Body of pancreas (tissue), 4 donors: ENCODE measurements at regions not wholly inside any gene's neighbourhood (a gene's known extent, or its start where the extent isn't known, plus 50 kb on each side); places are given as distances from the start of the nearest gene placed in this dataset.

Source experiments
- CTCF ChIP-seq, 7 experiments: fragments of 450-650 bp in 4 of 7; fragments of 200-600 bp in 3 of 7; sonication (generic) in 3 of 7; IDR thresholded peaks; one replicate each; pipeline ENCODE4 v1.5.1; 2016 to 2019; ENCODE audit warnings: antibody characterized with exemption in 7 of 7
- POLR2A ChIP-seq, 3 donors: fragments of 450-650 bp; IDR thresholded peaks; one replicate each; pipeline ENCODE4 v1.6.1; 2016; ENCODE audit warnings: antibody characterized with exemption in 3 of 3, mild to moderate bottlenecking in 2 of 3

- no peak for TF ChIP-seq CTCF (IDR thresholded peaks at IDR 0.05)
- TF ChIP-seq POLR2A (IDR thresholded peaks at IDR 0.05) = no peak
Measured at GRCh38 chr12:24244801-24245200, 295.3 kb upstream of the SOX5 start.
